ENCODE measurements at regions not wholly inside any gene's neighbourhood (a gene's known extent, or its start where the extent isn't known, plus 50 kb on each side); places are given as distances from the start of the nearest gene placed in this dataset.

DNA sequence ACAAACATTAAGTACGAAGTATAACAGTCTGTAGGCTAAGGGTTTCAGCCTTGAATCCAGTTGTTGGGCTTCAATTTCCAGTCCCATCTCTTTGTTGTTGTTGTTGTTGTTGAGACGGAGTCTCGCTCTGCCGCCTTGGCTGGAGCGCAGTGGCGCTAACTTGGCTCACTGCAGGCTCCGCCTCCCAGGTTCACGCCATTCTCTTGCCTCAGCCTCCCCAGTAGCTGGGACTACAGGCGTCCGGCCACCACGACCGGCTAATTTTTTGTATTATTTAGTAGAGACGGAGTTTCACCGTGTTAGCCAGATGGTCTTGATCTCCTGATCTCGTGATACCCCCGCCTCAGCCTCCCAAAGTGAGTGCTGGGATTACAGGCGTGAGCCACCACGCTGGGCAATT lies 464.9 kb downstream of the ANKRD7 start:
- ATAC-seq (ENCODE audit: insufficient read depth, low FRiP score) (no peak), DNase-seq (no peak)
- WGBS, 2 donors = 94 to 95% methylated on average over 18 of the region's 18 CpGs

DNA sequence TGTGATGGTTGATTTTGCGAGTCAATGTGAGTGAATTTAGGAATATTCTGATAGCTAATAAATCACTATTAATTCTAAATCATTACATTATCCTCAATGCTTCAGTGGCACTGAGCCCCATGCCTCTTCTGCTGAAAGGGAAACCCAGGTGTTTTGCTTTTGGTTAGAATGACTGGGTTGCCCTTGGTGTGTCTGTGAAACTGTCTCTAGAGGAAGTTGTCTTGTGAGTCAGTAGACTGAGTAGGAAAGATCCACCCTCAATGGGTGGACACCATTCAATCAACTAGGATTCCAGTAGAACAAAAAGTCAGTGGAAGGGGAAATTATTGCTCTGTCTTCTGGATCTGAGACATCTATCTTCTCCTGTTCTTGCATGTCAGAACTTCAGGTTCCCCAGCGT lies 472.4 kb downstream of the ANKRD7 start:
- no peaks in the 10 kb centered on the region for H3K27me3 ChIP-seq (ENCODE audit: control insufficient read depth in 3 of 3, insufficient read depth in 3 of 3, low read length in 2 of 3)
- ATAC-seq (ENCODE audit: insufficient read depth, low FRiP score) = no peak
- no peak for DNase-seq
- H3K4me3 ChIP-seq = no peak overlapping the region
- H3K9ac ChIP-seq (ENCODE audit: insufficient read depth in 1 of 2, low read length in 2 of 2) = no peak overlapping the region
- TF ChIP-seq CTCF (IDR thresholded peaks at IDR 0.05; ENCODE audit: control extremely low read depth, extremely low read depth) = no peak
- WGBS, 2 donors = 92 to 94% methylated on average over 2 of the region's 2 CpGs
- H3K4me1 ChIP-seq (ENCODE audit: control insufficient read depth in 5 of 5, insufficient read depth in 5 of 5, low read length in 5 of 5) = no peaks in the 10 kb centered on the region
- H3K36me3 ChIP-seq (ENCODE audit: control insufficient read depth in 4 of 4, insufficient read depth in 4 of 4, low read length in 4 of 4) = no peaks in the 10 kb centered on the region
- no peaks in the 10 kb centered on the region for H3K9me3 ChIP-seq (ENCODE audit: control insufficient read depth in 4 of 4, insufficient read depth in 3 of 4, low read length in 3 of 4)
- no peak overlapping the region for H3K27ac ChIP-seq (ENCODE audit: low read depth in 1 of 2, low read length in 1 of 2)

More for the DNA sequence above, 464.9 kb downstream of the ANKRD7 start:
- Histone ChIP-seq H3K36me3 (ENCODE audit: control insufficient read depth in 4 of 4, insufficient read depth in 4 of 4, low read length in 4 of 4) (no peaks in the 10 kb centered on the region), H3K4me3 (no peak overlapping the region), H3K27me3 (ENCODE audit: control insufficient read depth in 3 of 3, insufficient read depth in 3 of 3, low read length in 2 of 3) (no peaks in the 10 kb centered on the region), H3K4me1 (ENCODE audit: control insufficient read depth in 5 of 5, insufficient read depth in 5 of 5, low read length in 5 of 5) (no peaks in the 10 kb centered on the region), H3K9me3 (ENCODE audit: control insufficient read depth in 4 of 4, insufficient read depth in 3 of 4, low read length in 3 of 4) (no peaks in the 10 kb centered on the region), H3K9ac (ENCODE audit: insufficient read depth in 1 of 2, low read length in 2 of 2) (no peak overlapping the region), H3K27ac (ENCODE audit: low read depth in 1 of 2, low read length in 1 of 2) (no peak overlapping the region)
- TF ChIP-seq CTCF (IDR thresholded peaks at IDR 0.05; ENCODE audit: control extremely low read depth, extremely low read depth) = no peak

DNA sequence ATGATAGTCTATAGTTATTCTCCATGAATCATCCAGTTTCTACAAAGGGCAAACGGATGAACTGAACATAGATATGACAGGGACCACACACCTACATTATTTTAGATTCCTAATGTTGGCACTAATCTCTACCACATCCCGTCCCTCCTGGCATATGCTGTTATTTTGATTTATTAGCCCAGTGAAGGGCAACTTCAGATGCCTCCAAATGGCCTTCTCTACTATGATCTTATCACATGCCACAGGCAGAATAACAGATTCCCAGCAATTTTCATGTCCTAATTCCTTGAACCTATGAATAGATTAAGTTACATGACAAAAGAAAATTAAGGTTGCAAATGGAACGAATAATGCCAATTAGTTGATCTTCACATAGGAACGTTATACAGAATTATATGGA lies 474.7 kb downstream of the ANKRD7 start:
- no peaks in the 10 kb centered on the region for H3K9me3 ChIP-seq (ENCODE audit: control insufficient read depth in 4 of 4, insufficient read depth in 3 of 4, low read length in 3 of 4)
- H3K4me1 ChIP-seq (ENCODE audit: control insufficient read depth in 5 of 5, insufficient read depth in 5 of 5, low read length in 5 of 5) = no peaks in the 10 kb centered on the region
- H3K27me3 ChIP-seq (ENCODE audit: control insufficient read depth in 3 of 3, insufficient read depth in 3 of 3, low read length in 2 of 3) = no peaks in the 10 kb centered on the region
- WGBS, 2 donors = 80 to 83% methylated on average over 4 of the region's 4 CpGs
- DNase-seq (no peak), ATAC-seq (ENCODE audit: insufficient read depth, low FRiP score) (no peak)
- no peak for TF ChIP-seq CTCF (IDR thresholded peaks at IDR 0.05; ENCODE audit: control extremely low read depth, extremely low read depth)
- no peak overlapping the region for H3K27ac ChIP-seq (ENCODE audit: low read depth in 1 of 2, low read length in 1 of 2)
- no peak overlapping the region for H3K4me3 ChIP-seq
- H3K36me3 ChIP-seq (ENCODE audit: control insufficient read depth in 4 of 4, insufficient read depth in 4 of 4, low read length in 4 of 4) = no peaks in the 10 kb centered on the region
- H3K9ac ChIP-seq (ENCODE audit: insufficient read depth in 1 of 2, low read length in 2 of 2) = no peak overlapping the region

DNA sequence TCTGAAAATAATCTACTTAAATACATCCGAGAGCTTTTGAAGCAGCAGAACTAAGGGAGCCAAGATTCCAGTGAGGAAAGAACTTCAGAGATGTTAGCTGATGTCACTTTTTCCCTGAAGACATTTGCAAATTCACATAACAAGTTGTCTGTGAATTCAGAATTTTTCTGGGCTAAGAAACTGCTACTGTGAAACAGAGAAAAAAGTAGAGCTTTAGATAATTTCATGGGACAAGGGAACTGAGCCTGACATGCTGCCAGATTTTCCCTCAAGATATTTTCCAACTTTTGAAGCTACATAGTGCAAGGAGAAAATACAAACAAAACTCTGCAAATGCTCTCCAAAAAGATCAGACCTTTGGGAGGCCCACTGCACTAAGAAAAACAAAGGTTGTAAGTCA lies 484.2 kb downstream of the ANKRD7 start:
- Histone ChIP-seq H3K36me3 (ENCODE audit: control insufficient read depth in 4 of 4, insufficient read depth in 4 of 4, low read length in 4 of 4) (no peaks in the 10 kb centered on the region), H3K4me1 (ENCODE audit: control insufficient read depth in 5 of 5, insufficient read depth in 5 of 5, low read length in 5 of 5) (no peaks in the 10 kb centered on the region), H3K9me3 (ENCODE audit: control insufficient read depth in 4 of 4, insufficient read depth in 3 of 4, low read length in 3 of 4) (no peaks in the 10 kb centered on the region), H3K4me3 (no peak overlapping the region), H3K9ac (ENCODE audit: insufficient read depth in 1 of 2, low read length in 2 of 2) (no peak overlapping the region), H3K27ac (ENCODE audit: low read depth in 1 of 2, low read length in 1 of 2) (no peak overlapping the region), H3K27me3 (ENCODE audit: control insufficient read depth in 3 of 3, insufficient read depth in 3 of 3, low read length in 2 of 3) (no peaks in the 10 kb centered on the region)
- DNase-seq (peak in 2 of 3 donors; percentile 16 to 51), ATAC-seq (ENCODE audit: insufficient read depth, low FRiP score) (no peak)
- no peak for TF ChIP-seq CTCF (IDR thresholded peaks at IDR 0.05; ENCODE audit: control extremely low read depth, extremely low read depth)
- 63 to 79% methylated on average over 1 of the region's 1 CpG for WGBS, 2 donors
